H1 (cell line): ENCODE measurements at regions not wholly inside any gene's neighbourhood (a gene's known extent, or its start where the extent isn't known, plus 50 kb on each side); places are given as distances from the start of the nearest gene placed in this dataset.

Experiments used
- CTCF ChIA-PET: fragments of 300-600 bp; sonication (Branson Sonifier 250); formaldehyde crosslinking; loops from one replicate; lab custom pipeline; 2021; ENCODE audit not compliant: partially characterized antibody; lab: Charles Lee
- POLR2A ChIA-PET: fragments of 300-600 bp; sonication (Branson Sonifier 250); formaldehyde crosslinking; loops from one replicate; lab custom pipeline; 2021; ENCODE audit warnings: inconsistent platforms; ENCODE audit not compliant: partially characterized antibody; lab: Charles Lee
- DNase-seq, 2 experiments: peaks; one replicate each; pipeline versions ENCODE4 v3.0.0 to v3.0.0-alpha.2; 2010 to 2022; ENCODE audit warnings: low spot score in 2 of 2, low read depth in 1 of 2, mixed read lengths in 1 of 2
- FAIRE-seq: peaks from 2 replicates; lab custom pipeline; 2011; peaks lifted over from hg19 to GRCh38; lab: Jason Lieb, UNC
- H2AFZ ChIP-seq: 2 replicates; pipeline ENCODE4 v1.8.1; 2012; ENCODE audit warnings: low read length, inconsistent platforms
- H2AK5ac ChIP-seq: 2 replicates; pipeline ENCODE4 v1.6.1; 2013; ENCODE audit warnings: low read depth, low read length
- H2BK120ac ChIP-seq: replicated peaks from 2 replicates; pipeline ENCODE3; 2013; ENCODE audit warnings: low read depth, low read length, inconsistent platforms
- H2BK12ac ChIP-seq: 2 replicates; pipeline ENCODE4 v1.6.1; 2013; ENCODE audit warnings: low read depth, low read length
- H2BK15ac ChIP-seq: 2 replicates; pipeline ENCODE4 v1.6.1; 2013; ENCODE audit warnings: low read length
- H2BK20ac ChIP-seq: 2 replicates; pipeline ENCODE4 v1.6.1; 2013; ENCODE audit warnings: low read length
- H2BK5ac ChIP-seq: 2 replicates; pipeline ENCODE4 v1.6.1; 2013; ENCODE audit warnings: low read depth, low read length
- H3K14ac ChIP-seq: 2 replicates; pipeline ENCODE4 v1.6.1; 2013; ENCODE audit warnings: inconsistent platforms; ENCODE audit not compliant: insufficient read length
- H3K18ac ChIP-seq: 2 replicates; pipeline ENCODE4 v1.6.1; 2013; ENCODE audit warnings: low read length; ENCODE audit errors: extremely low read depth
- H3K23ac ChIP-seq: 2 replicates; pipeline ENCODE4 v1.6.1; 2013; ENCODE audit warnings: inconsistent platforms; ENCODE audit not compliant: insufficient read length
- H3K23me2 ChIP-seq: 2 replicates; pipeline ENCODE4 v1.6.1; 2013; ENCODE audit warnings: low read depth, low read length
- H3K27ac ChIP-seq: 2 replicates; pipeline ENCODE4 v1.6.1; 2011; ENCODE audit warnings: low read depth, low read length, inconsistent platforms
- H3K27me3 ChIP-seq, 4 experiments: replicated peaks in 1 of 4; 1 replicate in 1 of 4; 2 replicates in 3 of 4; pipeline versions ENCODE4 v1.6.1 to v1.8.1; 2011 to 2013; ENCODE audit warnings: low read length in 3 of 4, mild to moderate bottlenecking in 3 of 4, inconsistent platforms in 2 of 4, mixed read lengths in 2 of 4, moderate library complexity in 1 of 4; ENCODE audit not compliant: control insufficient read depth in 3 of 4, insufficient read depth in 3 of 4; ENCODE audit errors: extremely low read depth in 1 of 4
- H3K36me3 ChIP-seq, 4 experiments: 2 replicates each; pipeline versions ENCODE4 v1.6.1 to v1.8.1; 2011 to 2013; ENCODE audit warnings: mild to moderate bottlenecking in 4 of 4, low read length in 3 of 4, moderate library complexity in 2 of 4, control low read depth in 1 of 4, inconsistent platforms in 1 of 4; ENCODE audit not compliant: insufficient read depth in 4 of 4, control insufficient read depth in 2 of 4
- H3K4ac ChIP-seq: replicated peaks from 2 replicates; pipeline ENCODE3; 2013; ENCODE audit warnings: low read length, low read depth, mixed read lengths, inconsistent platforms; ENCODE audit not compliant: insufficient read length
- H3K4me1 ChIP-seq, 4 experiments: replicated peaks in 1 of 4; 1 replicate in 1 of 4; 2 replicates in 3 of 4; pipeline versions ENCODE4 v1.6.1 to v1.8.1; 2011 to 2013; ENCODE audit warnings: low read length in 3 of 4, inconsistent platforms in 2 of 4, mixed read lengths in 1 of 4; ENCODE audit not compliant: insufficient read depth in 4 of 4, control insufficient read depth in 3 of 4
- H3K4me2 ChIP-seq, 2 experiments: 2 replicates each; pipeline versions ENCODE4 v1.6.1 to v1.8.1; 2011 to 2013; ENCODE audit warnings: low read depth in 2 of 2, low read length in 2 of 2, control low read depth in 1 of 2, inconsistent platforms in 1 of 2, mild to moderate bottlenecking in 1 of 2; ENCODE audit not compliant: insufficient read depth in 1 of 2
- H3K4me3 ChIP-seq, 4 experiments: fragments of 200-600, 300-600 bp in 1 of 4; sonication (generic), shearing (Covaris generic), sonication (Bioruptor Twin) in 1 of 4; 2 replicates each; pipeline versions ENCODE4 v1.5.1 to v1.8.1; 2011 to 2016; ENCODE audit warnings: low read length in 4 of 4, low read depth in 3 of 4, control low read depth in 2 of 4, inconsistent platforms in 2 of 4, mild to moderate bottlenecking in 2 of 4, mixed read lengths in 1 of 4, moderate library complexity in 1 of 4; ENCODE audit not compliant: insufficient read depth in 2 of 4; ENCODE audit errors: extremely low read depth in 1 of 4
- H3K56ac ChIP-seq: replicated peaks from 2 replicates; pipeline ENCODE3; 2013; ENCODE audit warnings: low read depth, mild to moderate bottlenecking, mixed read lengths, low read length, inconsistent platforms; ENCODE audit not compliant: insufficient read length
- H3K79me1 ChIP-seq: 2 replicates; pipeline ENCODE4 v1.6.1; 2013; ENCODE audit warnings: low read depth, low read length, control low read depth
- H3K79me2 ChIP-seq, 2 experiments: 2 replicates each; pipeline versions ENCODE4 v1.6.1 to v1.8.1; 2012 to 2013; ENCODE audit warnings: low read length in 2 of 2, mild to moderate bottlenecking in 2 of 2, inconsistent platforms in 1 of 2; ENCODE audit not compliant: insufficient read depth in 2 of 2, control insufficient read depth in 1 of 2
- H3K9ac ChIP-seq, 4 experiments: replicated peaks in 1 of 4; 1 replicate in 1 of 4; 2 replicates in 3 of 4; pipeline versions ENCODE4 v1.6.1 to v1.8.1; 2011 to 2013; ENCODE audit warnings: low read depth in 3 of 4, low read length in 3 of 4, control low read depth in 2 of 4, mild to moderate bottlenecking in 2 of 4, moderate library complexity in 2 of 4, inconsistent platforms in 1 of 4; ENCODE audit errors: extremely low read depth in 1 of 4
- H3K9me3 ChIP-seq, 2 experiments: 2 replicates each; pipeline versions ENCODE4 v1.6.1 to v1.8.1; 2012 to 2013; ENCODE audit warnings: mild to moderate bottlenecking in 2 of 2, moderate library complexity in 2 of 2, control low read depth in 1 of 2, inconsistent platforms in 1 of 2, low read depth in 1 of 2, low read length in 1 of 2, mixed read lengths in 1 of 2; ENCODE audit not compliant: insufficient read depth in 2 of 2
- H4K20me1 ChIP-seq, 2 experiments: replicated peaks in 1 of 2; 2 replicates each; pipeline versions ENCODE3 to v1.8.1; 2011 to 2013; ENCODE audit warnings: inconsistent platforms in 2 of 2, low read length in 2 of 2, mild to moderate bottlenecking in 1 of 2; ENCODE audit not compliant: insufficient read depth in 2 of 2, control insufficient read depth in 1 of 2
- H4K5ac ChIP-seq: 2 replicates; pipeline ENCODE4 v1.6.1; 2013; ENCODE audit warnings: low read length, low read depth, mixed read lengths, inconsistent platforms; ENCODE audit not compliant: insufficient read length
- H4K8ac ChIP-seq: 2 replicates; pipeline ENCODE4 v1.8.0; 2013; ENCODE audit warnings: mild to moderate bottlenecking, moderate library complexity, low read length, inconsistent platforms; ENCODE audit not compliant: insufficient read depth; ENCODE audit errors: extremely low read depth
- H4K91ac ChIP-seq: replicated peaks from 2 replicates; pipeline ENCODE3; 2013; ENCODE audit warnings: low read length, mixed read lengths, inconsistent platforms; ENCODE audit not compliant: insufficient read length
- CBX5 ChIP-seq: fragments of 300-800, 300-1000 bp; sonication (generic); IDR thresholded peaks from 2 replicates; pipeline ENCODE4 v1.7.1; 2016; ENCODE audit warnings: antibody characterized with exemption, low read length, low read depth
- CHD1 ChIP-seq: IDR thresholded peaks from 2 replicates; pipeline ENCODE4 v1.6.1; 2012; ENCODE audit warnings: low read depth, low read length, improper control_type of control experiment
- CHD2 ChIP-seq: IDR thresholded peaks from 2 replicates; pipeline ENCODE4 v1.6.1; 2012; ENCODE audit warnings: low read length, improper control_type of control experiment
- CTBP2 ChIP-seq: IDR thresholded peaks from 2 replicates; pipeline ENCODE4 v1.7.0; 2011; ENCODE audit warnings: borderline replicate concordance, mild to moderate bottlenecking, moderate library complexity, mixed read lengths, low read length; ENCODE audit not compliant: insufficient read depth, insufficient read length
- EZH2 ChIP-seq: fragments of 200-600 bp; sonication (generic); IDR thresholded peaks from 2 replicates; pipeline ENCODE4 v1.7.1; 2012; ENCODE audit warnings: low read depth, mild to moderate bottlenecking, moderate library complexity, low read length, inconsistent platforms; ENCODE audit not compliant: severe bottlenecking
- GTF2F1 ChIP-seq: IDR thresholded peaks from 2 replicates; pipeline ENCODE4 v1.6.1; 2012; ENCODE audit warnings: low read depth, low read length, improper control_type of control experiment, borderline replicate concordance
- HDAC2 ChIP-seq, 2 experiments: fragments of 300-600 bp in 1 of 2; sonication (generic) in 1 of 2; IDR thresholded peaks; 2 replicates each; pipeline ENCODE4 v1.6.1; 2011 to 2012; ENCODE audit warnings: low read depth in 2 of 2, low read length in 2 of 2, mild to moderate bottlenecking in 2 of 2, moderate library complexity in 2 of 2, borderline replicate concordance in 1 of 2, inconsistent platforms in 1 of 2
- HDAC6 ChIP-seq: IDR thresholded peaks from one replicate; pipeline ENCODE4 v1.7.1; 2012; ENCODE audit warnings: low read depth, mild to moderate bottlenecking, inconsistent platforms, low read length, moderate library complexity
- JUN ChIP-seq: IDR thresholded peaks from 2 replicates; pipeline ENCODE4 v1.6.1; 2011; ENCODE audit warnings: low read depth, mild to moderate bottlenecking, improper control_type of control experiment, low read length
- NANOG ChIP-seq: IDR thresholded peaks from 2 replicates; pipeline ENCODE4 v1.6.1; 2011; ENCODE audit warnings: low read length, low read depth, mild to moderate bottlenecking, inconsistent platforms; ENCODE audit not compliant: insufficient read depth, poor library complexity, severe bottlenecking
- RFX5 ChIP-seq: IDR thresholded peaks from 2 replicates; pipeline ENCODE4 v1.6.1; 2011; ENCODE audit warnings: low read depth, low read length, improper control_type of control experiment, borderline replicate concordance
- SIRT6 ChIP-seq: IDR thresholded peaks from one replicate; pipeline ENCODE4 v1.7.1; 2012; ENCODE audit warnings: low read length, inconsistent platforms
- SIX5 ChIP-seq: IDR thresholded peaks from 2 replicates; pipeline ENCODE4 v1.6.1; 2011; ENCODE audit warnings: mild to moderate bottlenecking, low read depth, low read length
- SRF ChIP-seq: IDR thresholded peaks from 2 replicates; pipeline ENCODE4 v1.6.1; 2011; ENCODE audit warnings: mild to moderate bottlenecking, low read depth, low read length, moderate library complexity
- TCF12 ChIP-seq: IDR thresholded peaks from 2 replicates; pipeline ENCODE4 v1.6.1; 2011; ENCODE audit warnings: low read depth, mild to moderate bottlenecking, low read length

- Histone ChIP-seq H2BK12ac (no peak overlapping the region), H3K4me2 (no peak overlapping the region), H3K4me3 (no peak overlapping the region), H3K36me3 (no peaks in the 10 kb centered on the region), H4K91ac (no peak overlapping the region), H2BK120ac (no peak overlapping the region), H3K27ac (no peak overlapping the region), H4K5ac (no peak overlapping the region), H3K23ac (no peak overlapping the region), H2BK15ac (no peak overlapping the region), H4K20me1 (no peaks in the 10 kb centered on the region), H2AFZ (no peak overlapping the region), H3K14ac (no peak overlapping the region), H2BK5ac (no peak overlapping the region), H3K79me1 (no peaks in the 10 kb centered on the region), H3K9ac (no peak overlapping the region), H4K8ac (no peak overlapping the region), H3K9me3 (peaks cover 2 to 5% of the 10 kb centered on the region in 2 experiments; a peak in 2 of 4 replicates), H2AK5ac (no peak overlapping the region), H3K27me3 (no peaks in the 10 kb centered on the region), H3K56ac (no peak overlapping the region), H3K23me2 (no peaks in the 10 kb centered on the region; the same call in 1 of the 2 replicates), H3K4ac (no peak overlapping the region), H3K18ac (no peak overlapping the region), H3K4me1 (no peaks in the 10 kb centered on the region), H3K79me2 (no peaks in the 10 kb centered on the region), H2BK20ac (no peak overlapping the region)
- POLR2A ChIA-PET, result no interaction called here
- CTCF ChIA-PET, result no interaction called here
- no peak for DNase-seq
- TF ChIP-seq JUN (no peak), SIX5 (no peak), TCF12 (no peak), RFX5 (no peak), EZH2 (no peak), CBX5 (no peak), SRF (no peak), HDAC6 (no peak), GTF2F1 (no peak), CHD1 (no peak), CTBP2 (no peak), SIRT6 (no peak), CHD2 (no peak), HDAC2 (IDR thresholded peaks at IDR 0.05; ENCODE audit: borderline replicate concordance in 1 of 2, low read depth in 2 of 2, low read length in 2 of 2) (no peak), NANOG (no peak)
- FAIRE-seq, result no peak
Measured at GRCh38 chr13:34808649-34809048, 133.4 kb upstream of the NBEA start.
